Endometrium (tissue), 2 donors: ENCODE measurements at regions not wholly inside any gene's neighbourhood (a gene's known extent, or its start where the extent isn't known, plus 50 kb on each side); places are given as distances from the start of the nearest gene placed in this dataset.

ENCODE experiments used
- FAIRE-seq: peaks from 2 replicates; lab custom pipeline; 2012; peaks lifted over from hg19 to GRCh38; lab: Jason Lieb, UNC
- donor health status: control.
- donor health status: control.

DNA sequence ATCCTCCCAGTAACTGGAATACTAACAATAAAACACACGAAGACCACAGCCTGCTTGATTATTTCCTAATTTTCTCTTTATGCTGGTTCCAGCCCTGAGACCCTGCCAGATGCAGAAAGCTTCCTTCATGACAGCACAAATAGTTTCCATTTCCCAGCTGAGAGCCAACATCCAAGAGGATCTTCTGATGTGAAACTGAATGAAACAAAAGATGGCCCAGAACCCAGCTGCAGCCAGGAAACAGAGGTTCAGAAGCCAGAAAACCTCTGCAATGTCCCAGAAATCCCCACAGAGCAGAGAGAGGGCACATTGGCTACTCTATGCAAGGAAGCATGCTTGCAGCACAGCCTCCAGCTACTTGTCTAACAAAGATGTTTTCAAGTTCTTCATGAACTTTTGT is 61.8 kb upstream of the PLEKHG1 start:
- no peak for FAIRE-seq

DNA sequence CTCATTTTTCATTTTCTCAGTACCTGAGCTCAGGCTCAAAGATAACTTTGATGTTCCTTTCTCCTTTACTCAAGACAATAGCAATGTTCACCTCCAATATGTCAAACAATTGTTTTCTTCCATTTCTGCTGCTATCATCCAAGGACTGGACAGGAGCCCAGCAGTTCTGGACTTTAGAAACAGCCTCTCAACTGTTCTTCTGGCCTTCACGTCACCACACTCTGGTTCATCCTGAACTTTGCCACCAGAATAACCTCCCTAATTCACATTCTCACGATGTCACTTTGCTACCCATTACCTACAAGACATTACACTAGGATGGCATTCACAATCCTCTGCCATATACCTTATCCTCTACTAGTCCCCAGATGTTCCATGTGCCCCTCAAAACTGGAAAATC is 60.6 kb upstream of the PLEKHG1 start:
- FAIRE-seq: no peak

DNA sequence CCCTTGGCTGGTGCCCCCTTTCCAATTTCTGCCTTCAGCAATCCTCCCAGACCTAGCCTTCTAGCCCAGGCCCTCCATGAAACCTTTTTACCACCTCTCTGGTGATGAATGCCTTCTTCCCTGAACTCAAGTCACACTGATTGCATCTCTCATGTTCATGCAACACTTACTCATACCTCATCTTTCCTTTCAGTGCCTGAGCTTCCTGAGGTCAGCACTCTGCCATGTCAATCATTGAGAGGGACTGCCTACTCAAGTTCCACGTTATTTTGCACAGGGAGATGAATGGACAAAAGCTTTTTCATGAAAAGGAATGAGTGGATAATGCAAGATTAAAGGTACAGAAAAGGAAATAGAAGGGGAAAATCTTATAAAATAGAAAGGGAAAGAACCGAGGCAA is 60.1 kb upstream of the PLEKHG1 start:
- FAIRE-seq: no peak

DNA sequence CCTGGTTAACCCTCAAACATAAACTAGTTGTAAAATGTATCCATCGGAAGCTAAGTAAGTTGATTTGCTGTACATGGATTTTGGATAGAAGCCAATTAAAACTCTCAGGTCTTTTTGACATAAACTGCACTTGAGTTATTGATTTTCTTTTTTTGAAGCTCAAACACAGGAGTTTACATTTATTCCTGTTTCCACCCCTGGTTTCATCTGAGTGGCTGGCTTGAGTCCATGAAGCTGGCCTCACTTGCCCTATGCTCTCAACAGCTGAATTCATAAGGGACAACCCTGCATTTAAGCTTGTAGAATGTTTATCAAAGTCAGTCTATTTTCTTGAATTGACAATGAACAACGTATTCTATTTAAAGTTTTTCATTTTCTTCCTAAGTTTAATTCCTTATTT is 58.1 kb upstream of the PLEKHG1 start:
- FAIRE-seq: no peak

DNA sequence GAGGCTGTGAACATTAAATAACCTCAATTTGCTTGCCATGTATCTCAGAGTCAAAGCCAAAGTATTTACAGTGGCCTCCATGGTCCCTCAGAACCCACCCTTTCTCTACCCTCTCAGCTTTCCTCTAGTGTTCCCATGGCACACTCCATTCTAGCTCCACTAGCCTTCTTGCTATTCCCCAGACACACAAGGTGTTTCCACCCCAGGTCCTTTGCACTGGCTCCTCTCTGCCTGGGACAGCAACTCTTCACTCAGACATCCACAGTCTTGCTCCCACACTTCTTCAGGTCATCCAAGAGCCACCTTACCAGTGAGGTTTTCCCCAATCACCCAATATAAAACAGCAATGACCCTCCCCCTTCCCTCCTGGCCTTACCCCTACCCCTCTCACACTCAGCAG is 56.5 kb upstream of the PLEKHG1 start:
- FAIRE-seq: no peak

DNA sequence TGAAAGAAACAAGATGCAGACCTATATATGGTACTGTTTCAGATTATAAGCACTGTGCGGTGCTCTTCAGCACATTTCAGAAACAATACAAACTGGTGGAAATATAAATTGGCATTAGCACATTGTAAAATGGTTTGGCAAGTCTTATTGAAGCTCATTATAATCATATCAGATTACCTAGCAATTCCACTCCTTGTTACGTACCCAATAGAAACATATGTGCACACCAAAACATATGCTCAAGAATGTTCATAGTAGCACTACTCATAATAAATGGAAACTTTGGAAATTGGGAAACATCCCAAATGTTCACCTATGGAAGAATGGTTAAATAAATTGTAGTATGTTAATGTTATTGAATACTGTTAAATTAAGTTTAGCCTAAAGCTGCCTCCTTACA is 54.9 kb upstream of the PLEKHG1 start:
- no peak for FAIRE-seq

DNA sequence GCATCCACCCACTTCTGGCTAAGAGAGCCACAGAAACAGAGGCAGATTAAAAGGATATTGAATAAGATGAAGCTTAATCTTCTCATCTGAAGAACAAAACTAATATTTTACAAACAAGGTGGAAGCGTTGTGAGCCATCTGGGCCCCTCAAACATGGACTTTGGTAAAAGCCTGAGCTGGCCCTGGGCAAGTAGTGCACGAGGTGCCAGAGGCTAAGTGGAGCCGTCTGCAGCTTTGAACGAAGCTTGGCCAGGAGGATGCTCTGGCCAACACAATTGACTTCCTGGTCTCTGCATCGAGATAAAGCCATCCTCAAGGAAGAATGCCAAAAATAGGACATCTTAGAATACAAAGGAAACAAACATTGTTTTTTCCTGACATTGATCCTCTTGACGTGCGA is 53.2 kb upstream of the PLEKHG1 start:
- FAIRE-seq: no peak

DNA sequence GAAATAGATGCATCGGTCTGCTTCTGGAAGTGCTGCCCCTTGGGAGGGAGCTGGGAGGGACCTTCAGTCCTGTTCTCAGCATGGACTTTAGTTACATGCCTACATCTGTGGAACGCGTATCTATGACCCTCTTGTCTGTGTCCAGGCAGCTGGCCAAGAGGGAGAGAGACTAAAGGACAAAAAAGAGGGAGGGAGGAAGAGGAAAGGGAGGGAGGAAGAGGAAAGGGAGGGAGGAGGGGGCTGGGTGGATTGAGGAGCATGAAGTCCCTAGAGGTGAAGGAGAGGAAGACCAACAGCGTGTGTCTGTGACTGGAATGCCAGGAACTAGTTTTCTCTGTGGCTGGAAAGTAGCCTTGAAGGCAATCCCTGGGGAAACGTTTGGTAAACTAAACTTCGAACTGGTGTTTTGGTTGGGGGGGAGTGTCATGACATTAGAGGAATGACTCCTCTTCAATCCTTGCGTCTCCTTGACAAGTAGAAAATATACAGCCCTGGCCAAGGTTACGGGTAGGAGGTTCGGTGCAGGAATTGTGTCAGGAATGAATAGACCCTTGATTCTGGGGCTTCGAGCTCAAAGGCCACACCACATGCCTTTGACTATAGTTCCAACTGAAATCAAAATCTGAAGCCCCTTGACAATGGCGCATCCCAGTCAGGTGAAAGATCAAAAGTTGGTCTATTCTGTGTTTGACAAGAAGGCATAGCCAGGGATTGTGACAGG is 52.0 kb upstream of the PLEKHG1 start:
- no peak for FAIRE-seq

DNA sequence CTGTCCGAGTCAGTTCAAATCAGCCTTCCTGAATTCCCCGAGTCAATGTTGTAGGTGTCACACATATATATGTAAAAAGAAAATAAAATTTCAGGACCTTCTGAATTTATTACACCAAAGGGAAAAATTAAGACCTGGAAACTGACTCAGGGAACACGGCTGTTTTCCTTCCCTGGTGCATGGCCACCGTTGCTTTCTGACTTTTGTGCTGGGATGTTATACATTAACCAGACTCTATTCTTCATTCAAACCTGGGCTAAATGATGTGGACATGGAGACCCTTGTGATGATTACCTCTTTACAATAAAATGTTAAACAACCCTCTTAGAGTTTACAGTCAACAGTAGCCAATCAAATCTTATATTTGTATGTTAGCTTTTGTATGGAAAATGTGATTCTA is 51.4 kb upstream of the PLEKHG1 start:
- no peak for FAIRE-seq

DNA sequence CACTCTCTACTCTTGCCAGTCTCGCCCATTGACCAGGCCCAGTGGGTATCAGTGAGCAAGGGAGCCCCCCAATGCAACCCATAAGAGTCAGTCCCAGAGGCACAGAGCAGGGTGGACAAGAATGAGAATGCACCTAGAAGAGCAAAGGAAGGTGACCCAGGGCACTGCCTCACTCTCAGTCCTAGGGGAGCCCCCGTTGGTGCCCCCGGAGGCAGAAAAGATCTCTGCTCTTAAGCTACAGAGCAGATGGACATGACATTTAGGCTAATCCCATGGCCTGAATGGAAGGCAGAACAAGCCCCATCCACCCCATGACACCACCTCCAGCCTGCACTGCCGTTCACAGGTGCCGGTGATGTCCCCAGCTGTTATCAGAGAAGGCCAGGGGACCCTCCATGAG is 50.7 kb upstream of the PLEKHG1 start:
- FAIRE-seq: no peak

DNA sequence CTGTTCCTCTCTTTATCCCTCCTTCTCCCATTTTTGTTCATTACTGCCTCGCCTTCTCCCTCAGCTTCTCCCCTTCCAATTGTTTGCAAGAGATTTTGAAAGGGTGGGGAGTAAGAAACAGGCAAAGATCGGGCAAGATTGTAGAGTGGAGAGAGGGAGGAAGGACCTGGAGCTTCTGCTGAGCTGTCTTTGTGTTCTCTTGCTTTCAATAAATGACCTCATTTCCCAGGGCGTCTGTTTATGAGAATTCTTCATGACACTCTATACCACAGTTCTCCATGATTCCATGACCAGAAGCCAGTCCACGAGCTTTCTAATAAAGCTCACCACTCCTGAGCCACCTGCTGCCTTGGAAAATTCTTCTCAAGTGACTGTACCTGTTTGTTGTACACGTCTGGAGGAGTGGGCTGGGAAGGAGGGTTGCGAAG is 50.0 kb upstream of the PLEKHG1 start:
- no peak for FAIRE-seq
